Mammary epithelial cell (primary cell): ENCODE measurements at regions not wholly inside any gene's neighbourhood (a gene's known extent, or its start where the extent isn't known, plus 50 kb on each side); places are given as distances from the start of the nearest gene placed in this dataset.

ENCODE experiments used
- EZH2 ChIP-seq: IDR thresholded peaks from 2 replicates; pipeline ENCODE4 v1.6.1; 2012; ENCODE audit warnings: low read length, inconsistent platforms, borderline replicate concordance
- TF ChIP-seq, protein P1 (sequence below), 2 donors: IDR thresholded peaks in 1 of 2; conservative IDR thresholded peaks in 1 of 2; 2 replicates each; pipeline ENCODE4 v1.5.1; 2011 to 2012; ENCODE audit warnings: inconsistent platforms in 2 of 2, low read length in 2 of 2, mild to moderate bottlenecking in 2 of 2, control low read depth in 1 of 2, low read depth in 1 of 2; ENCODE audit not compliant: insufficient read depth in 1 of 2; ENCODE audit errors: extremely low read depth in 1 of 2

DNA sequence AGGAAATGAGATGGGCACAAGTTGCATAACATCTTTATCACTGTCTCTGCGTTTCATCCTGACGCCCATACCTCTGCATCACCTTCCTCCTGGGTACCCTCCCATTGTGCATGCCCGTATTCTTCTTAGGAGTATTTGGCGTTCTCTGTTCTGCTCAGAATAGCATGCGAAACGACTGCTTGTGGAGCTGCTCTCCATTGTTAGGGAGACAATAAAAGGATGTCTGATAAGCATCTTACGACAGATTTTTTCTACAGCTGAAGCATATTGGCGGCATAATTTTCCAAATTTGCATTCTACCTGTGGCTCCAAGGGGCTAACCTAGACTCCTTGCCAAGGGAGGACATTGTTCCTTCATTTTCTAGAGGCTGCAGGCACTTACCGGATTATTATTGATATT, 118.6 kb downstream of the EDN1 start:
- TF ChIP-seq, protein P1, sequence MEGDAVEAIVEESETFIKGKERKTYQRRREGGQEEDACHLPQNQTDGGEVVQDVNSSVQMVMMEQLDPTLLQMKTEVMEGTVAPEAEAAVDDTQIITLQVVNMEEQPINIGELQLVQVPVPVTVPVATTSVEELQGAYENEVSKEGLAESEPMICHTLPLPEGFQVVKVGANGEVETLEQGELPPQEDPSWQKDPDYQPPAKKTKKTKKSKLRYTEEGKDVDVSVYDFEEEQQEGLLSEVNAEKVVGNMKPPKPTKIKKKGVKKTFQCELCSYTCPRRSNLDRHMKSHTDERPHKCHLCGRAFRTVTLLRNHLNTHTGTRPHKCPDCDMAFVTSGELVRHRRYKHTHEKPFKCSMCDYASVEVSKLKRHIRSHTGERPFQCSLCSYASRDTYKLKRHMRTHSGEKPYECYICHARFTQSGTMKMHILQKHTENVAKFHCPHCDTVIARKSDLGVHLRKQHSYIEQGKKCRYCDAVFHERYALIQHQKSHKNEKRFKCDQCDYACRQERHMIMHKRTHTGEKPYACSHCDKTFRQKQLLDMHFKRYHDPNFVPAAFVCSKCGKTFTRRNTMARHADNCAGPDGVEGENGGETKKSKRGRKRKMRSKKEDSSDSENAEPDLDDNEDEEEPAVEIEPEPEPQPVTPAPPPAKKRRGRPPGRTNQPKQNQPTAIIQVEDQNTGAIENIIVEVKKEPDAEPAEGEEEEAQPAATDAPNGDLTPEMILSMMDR (conservative IDR thresholded peaks at IDR 0.05 in 1 of 2, IDR thresholded peaks at IDR 0.05 in 1 of 2; ENCODE audit: extremely low read depth in 1 of 2, insufficient read depth in 1 of 2, low read depth in 1 of 2, low read length in 2 of 2), result no peak
- no peak for TF ChIP-seq EZH2
